NCI-H1092 (cell line): ENCODE measurements at regions not wholly inside any gene's neighbourhood (a gene's known extent, or its start where the extent isn't known, plus 50 kb on each side); places are given as distances from the start of the nearest gene placed in this dataset.
A peak's percentile ranks its signal among the peaks of the same experiment; 100 is the strongest.
"Not testable (repeated sequence)": the region's sequence is repeated elsewhere in the genome, so short reads cannot be mapped to it uniquely, and the experiment has no call there.

Source experiments
- DNase-seq: peaks from one replicate; lab custom pipeline; 2025; lab: John Stamatoyannopoulos, UW

DNA sequence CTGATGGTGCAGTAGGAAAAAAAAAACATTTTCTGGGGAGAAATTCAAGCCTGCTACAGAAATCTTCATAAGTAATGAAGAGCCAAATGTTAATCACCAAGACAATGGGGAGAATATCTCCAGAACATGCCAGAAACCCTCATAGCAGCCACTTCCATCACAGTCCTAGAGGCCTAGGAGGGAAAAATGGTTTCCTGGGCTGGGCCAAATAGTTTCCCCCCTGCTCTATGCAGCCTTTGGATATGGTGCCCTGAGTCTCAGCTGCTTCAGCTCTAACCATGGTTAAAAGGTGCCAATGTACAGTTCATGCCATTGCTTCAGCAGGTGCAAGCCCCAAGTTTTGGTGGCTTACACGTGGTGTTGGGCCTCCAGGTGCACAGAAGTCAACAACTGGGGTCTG is 113.1 kb downstream of the ZNF648 start:
- no peak for DNase-seq

GRCh38 chr1:181947441-181947840 is 114.1 kb downstream of the ZNF648 start:
- no peak for DNase-seq

GRCh38 chr1:181936768-181937581 is 124.5 kb downstream of the ZNF648 start:
- DNase-seq = peak; percentile 74

GRCh38 chr1:181936269-181936668 is 125.2 kb downstream of the ZNF648 start:
- no peak for DNase-seq

- no peak for DNase-seq
Observed at GRCh38 chr1:181931873-181932272, 129.6 kb downstream of the ZNF648 start.

DNA sequence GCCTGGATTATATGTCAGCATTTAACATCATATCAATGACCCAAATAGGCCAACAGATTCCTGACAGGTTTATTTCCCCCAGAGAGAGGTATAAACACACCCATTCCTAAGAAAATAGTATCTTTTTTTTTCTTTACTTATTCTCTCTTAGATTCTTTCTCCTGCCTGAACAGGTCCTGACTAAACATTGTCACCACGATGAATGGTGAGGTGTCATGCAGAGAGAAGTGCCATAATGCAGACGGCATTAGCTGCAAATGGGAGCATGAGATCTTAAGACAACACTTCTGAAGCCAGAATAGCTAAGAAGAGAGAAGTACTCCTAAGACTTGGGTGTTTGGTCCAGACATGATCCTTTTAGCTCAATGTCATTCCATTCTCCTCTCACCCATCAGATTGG is 131.3 kb downstream of the ZNF648 start:
- DNase-seq = no peak

DNA sequence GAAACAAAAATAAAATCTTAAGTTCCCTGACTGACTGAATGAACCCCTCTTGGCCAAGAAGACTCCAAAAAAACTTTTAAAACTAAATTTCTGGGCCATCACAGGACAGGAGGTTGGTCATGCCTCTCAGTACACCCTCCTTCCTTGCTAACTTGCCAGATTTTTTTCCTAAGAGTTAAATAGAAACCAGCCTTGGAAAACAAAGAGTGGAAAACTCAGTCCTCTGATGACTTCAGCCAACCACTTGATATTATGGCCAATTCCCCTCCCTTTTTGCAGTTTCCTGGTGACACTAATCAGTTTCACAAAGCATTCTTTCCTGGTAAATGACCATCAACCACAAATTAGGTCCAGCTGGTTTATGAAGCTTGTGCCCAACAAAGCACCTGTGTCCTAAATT is 134.8 kb downstream of the ZNF648 start:
- DNase-seq = no peak

DNA sequence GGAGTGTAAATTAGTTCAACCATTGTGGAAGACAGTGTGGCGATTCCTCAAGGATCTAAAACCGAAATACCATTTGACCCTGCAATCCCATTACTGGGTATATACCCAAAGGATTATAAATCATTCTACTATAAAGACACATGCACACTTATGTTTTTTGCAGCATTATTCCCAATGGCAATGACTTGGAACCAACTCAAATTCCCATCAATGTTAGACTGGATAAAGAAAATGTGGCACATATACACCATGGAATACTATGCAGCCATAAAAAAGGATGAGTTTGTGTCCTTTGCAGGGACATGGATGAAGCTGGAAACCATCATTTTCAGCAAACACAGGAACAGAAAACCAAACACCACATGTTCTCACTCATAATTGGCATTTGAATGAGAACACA is 137.5 kb downstream of the ZNF648 start:
- not testable (repeated sequence) for DNase-seq

DNA sequence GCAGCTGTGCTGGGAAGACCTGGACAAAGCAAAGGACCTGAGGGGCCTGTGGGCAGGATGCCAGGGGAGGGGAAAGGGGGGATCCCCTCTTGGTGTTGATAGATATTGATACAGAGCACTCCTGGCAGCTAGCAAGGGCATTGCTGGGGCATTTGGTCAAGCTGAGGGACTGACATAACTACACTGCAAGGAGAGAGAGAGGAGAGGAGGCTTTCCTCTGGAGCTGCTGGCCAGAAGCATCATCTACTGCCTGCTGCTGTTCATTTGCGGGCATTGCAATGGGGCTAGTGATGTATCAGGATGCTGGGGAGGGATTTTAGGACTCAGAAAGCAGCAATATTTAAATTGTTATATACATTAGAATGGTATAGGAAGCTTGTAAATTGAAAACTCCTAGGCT is 142.0 kb downstream of the ZNF648 start:
- no peak for DNase-seq

GRCh38 chr1:181918880-181919525 is 142.5 kb downstream of the ZNF648 start:
- DNase-seq = no peak

DNA sequence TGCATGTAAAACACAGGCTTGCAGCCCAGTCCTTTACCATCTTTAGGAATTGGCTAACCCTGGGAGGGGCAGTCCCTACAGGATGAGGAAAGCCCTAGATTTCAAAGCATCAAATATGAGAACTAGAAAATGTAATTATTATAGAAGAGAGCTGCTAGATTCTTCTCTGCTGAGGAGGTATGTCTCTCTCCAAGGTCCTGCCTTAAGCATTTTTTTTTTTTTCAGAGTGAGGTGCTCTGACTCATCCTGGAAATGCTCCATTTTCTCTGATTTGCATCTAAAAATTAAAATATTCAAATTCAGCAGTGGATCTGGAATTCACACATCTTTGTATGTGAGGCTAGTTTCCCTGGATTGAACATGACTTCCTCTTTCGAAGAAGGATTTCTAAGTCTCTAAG is 149.8 kb downstream of the ZNF648 start:
- DNase-seq = no peak

DNA sequence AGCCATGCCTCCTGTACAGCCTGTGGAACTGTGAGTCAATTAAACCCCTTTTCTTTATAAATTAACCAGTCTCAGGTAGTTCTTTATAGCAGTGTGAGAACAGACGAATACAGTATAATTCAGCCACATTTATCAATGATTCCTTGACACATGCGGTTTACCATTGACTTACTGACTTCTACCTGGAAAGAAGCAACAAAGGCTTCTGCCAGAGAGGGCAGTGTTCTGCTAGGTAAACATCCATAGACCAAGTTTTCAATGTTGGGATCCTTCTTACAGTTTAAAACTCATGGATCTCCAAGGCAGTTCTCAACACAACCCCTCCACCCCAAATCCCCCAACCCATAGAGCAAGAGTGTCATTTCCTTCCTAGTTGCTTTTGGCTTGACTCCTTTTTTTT is 150.6 kb downstream of the ZNF648 start:
- DNase-seq = no peak

DNA sequence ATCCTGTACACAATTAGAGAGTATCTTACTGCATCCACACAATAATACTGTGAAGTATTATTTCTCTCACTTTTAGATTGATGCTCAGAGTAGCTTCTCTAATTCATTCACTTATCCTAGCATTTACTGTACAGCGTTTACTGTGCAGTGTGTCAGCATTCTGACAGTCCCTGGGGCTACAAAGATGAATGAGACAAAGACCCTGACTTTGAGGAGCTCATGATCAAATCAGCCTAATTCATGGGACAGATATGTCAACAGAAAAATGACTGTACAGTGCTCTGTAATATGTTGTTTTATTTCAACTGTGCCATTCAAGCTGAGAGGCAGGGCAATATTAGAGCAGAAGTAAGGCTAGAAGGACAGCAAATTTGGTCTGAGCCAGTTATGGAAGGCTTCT is 152.5 kb downstream of the ZNF648 start:
- DNase-seq = no peak

GRCh38 chr1:181906631-181907030 is 154.9 kb downstream of the ZNF648 start:
- no peak for DNase-seq

- no peak for DNase-seq
Observed at GRCh38 chr1:181905944-181906597, 155.4 kb downstream of the ZNF648 start.

- DNase-seq = no peak
Observed at GRCh38 chr1:181898773-181899172, 162.7 kb downstream of the ZNF648 start.

- DNase-seq = no peak
Observed at GRCh38 chr1:181896824-181897223, 164.7 kb downstream of the ZNF648 start.

GRCh38 chr1:181894439-181894859 is 167.1 kb downstream of the ZNF648 start:
- DNase-seq = no peak

- DNase-seq = no peak
Observed at GRCh38 chr1:181893937-181894336, 167.6 kb downstream of the ZNF648 start.

- not testable (repeated sequence) for DNase-seq
Observed at GRCh38 chr1:181893150-181893549, 168.4 kb downstream of the ZNF648 start.

- DNase-seq = no peak
Observed at GRCh38 chr1:181872562-181872961, 188.9 kb downstream of the ZNF648 start.

GRCh38 chr1:181863736-181864135 is 197.8 kb downstream of the ZNF648 start:
- no peak for DNase-seq

DNA sequence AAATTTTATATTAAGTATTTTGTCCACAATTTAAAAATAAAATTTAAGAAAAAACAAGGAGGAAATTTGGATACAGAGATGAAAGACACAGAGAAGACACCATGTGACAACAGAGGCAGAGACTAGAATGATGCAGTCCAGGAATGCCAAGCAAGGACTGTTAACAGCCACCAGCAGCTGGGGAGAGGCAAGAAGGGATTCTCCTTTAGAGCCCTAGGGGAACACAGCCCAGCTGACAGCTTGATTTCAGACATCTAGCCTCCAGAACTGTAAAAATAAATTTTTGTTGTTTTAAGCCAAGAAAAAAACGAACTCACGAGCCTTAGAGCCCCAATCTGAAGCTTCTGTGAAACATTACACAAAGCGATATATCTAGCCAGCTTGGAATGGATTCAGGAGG is 198.5 kb downstream of the ZNF648 start:
- DNase-seq = no peak
